ENCODE measurements at regions not wholly inside any gene's neighbourhood (a gene's known extent, or its start where the extent isn't known, plus 50 kb on each side); places are given as distances from the start of the nearest gene placed in this dataset.

DNA sequence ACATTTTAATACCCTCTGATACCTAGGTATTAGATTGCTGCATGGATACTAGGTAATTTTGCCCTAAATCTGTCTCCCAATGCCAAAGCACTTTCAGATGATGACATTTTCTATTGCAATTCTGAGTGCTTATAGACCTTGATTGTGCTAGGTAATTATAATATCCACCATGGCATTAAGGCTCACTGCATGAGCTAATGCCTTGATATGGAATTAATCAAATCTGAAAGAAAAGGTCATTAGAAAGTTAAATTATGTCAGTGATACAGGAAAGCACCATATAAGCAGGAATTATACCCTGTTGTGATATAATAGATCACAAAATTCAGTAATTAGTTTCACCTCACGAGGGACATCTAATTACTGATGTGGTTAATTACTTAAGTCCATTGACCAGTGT is 521.4 kb downstream of the DNAJB9 start:
- Histone ChIP-seq H3K36me3 (ENCODE audit: control insufficient read depth in 4 of 4, insufficient read depth in 4 of 4, low read length in 4 of 4) (no peaks in the 10 kb centered on the region), H3K9me3 (ENCODE audit: control insufficient read depth in 4 of 4, insufficient read depth in 3 of 4, low read length in 3 of 4) (no peaks in the 10 kb centered on the region), H3K27me3 (ENCODE audit: control insufficient read depth in 3 of 3, insufficient read depth in 3 of 3, low read length in 2 of 3) (no peaks in the 10 kb centered on the region), H3K4me1 (ENCODE audit: control insufficient read depth in 5 of 5, insufficient read depth in 5 of 5, low read length in 5 of 5) (no peaks in the 10 kb centered on the region), H3K27ac (ENCODE audit: low read depth in 1 of 2, low read length in 1 of 2) (no peak overlapping the region), H3K4me3 (no peak overlapping the region), H3K9ac (ENCODE audit: insufficient read depth in 1 of 2, low read length in 2 of 2) (no peak overlapping the region)
- no peak for ATAC-seq (ENCODE audit: insufficient read depth, low FRiP score)
- DNase-seq, result no peak
- TF ChIP-seq, protein P1, sequence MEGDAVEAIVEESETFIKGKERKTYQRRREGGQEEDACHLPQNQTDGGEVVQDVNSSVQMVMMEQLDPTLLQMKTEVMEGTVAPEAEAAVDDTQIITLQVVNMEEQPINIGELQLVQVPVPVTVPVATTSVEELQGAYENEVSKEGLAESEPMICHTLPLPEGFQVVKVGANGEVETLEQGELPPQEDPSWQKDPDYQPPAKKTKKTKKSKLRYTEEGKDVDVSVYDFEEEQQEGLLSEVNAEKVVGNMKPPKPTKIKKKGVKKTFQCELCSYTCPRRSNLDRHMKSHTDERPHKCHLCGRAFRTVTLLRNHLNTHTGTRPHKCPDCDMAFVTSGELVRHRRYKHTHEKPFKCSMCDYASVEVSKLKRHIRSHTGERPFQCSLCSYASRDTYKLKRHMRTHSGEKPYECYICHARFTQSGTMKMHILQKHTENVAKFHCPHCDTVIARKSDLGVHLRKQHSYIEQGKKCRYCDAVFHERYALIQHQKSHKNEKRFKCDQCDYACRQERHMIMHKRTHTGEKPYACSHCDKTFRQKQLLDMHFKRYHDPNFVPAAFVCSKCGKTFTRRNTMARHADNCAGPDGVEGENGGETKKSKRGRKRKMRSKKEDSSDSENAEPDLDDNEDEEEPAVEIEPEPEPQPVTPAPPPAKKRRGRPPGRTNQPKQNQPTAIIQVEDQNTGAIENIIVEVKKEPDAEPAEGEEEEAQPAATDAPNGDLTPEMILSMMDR (IDR thresholded peaks at IDR 0.05; ENCODE audit: control extremely low read depth, extremely low read depth), result no peak
- WGBS, 2 donors, result 81 to 84% methylated on average over 1 of the region's 1 CpG

GRCh38 chr7:109092268-109092667 is 522.6 kb downstream of the DNAJB9 start:
- TF ChIP-seq, protein P1 (IDR thresholded peaks at IDR 0.05; ENCODE audit: control extremely low read depth, extremely low read depth), result no peak
- no peaks in the 10 kb centered on the region for H3K9me3 ChIP-seq (ENCODE audit: control insufficient read depth in 4 of 4, insufficient read depth in 3 of 4, low read length in 3 of 4)
- H3K27ac ChIP-seq (ENCODE audit: low read depth in 1 of 2, low read length in 1 of 2), result no peak overlapping the region
- 86 to 87% methylated on average over 1 of the region's 1 CpG for WGBS, 2 donors
- no peaks in the 10 kb centered on the region for H3K36me3 ChIP-seq (ENCODE audit: control insufficient read depth in 4 of 4, insufficient read depth in 4 of 4, low read length in 4 of 4)
- ATAC-seq (ENCODE audit: insufficient read depth, low FRiP score) (no peak), DNase-seq (no peak)
- no peaks in the 10 kb centered on the region for H3K4me1 ChIP-seq (ENCODE audit: control insufficient read depth in 5 of 5, insufficient read depth in 5 of 5, low read length in 5 of 5)
- H3K4me3 ChIP-seq, result no peak overlapping the region
- no peaks in the 10 kb centered on the region for H3K27me3 ChIP-seq (ENCODE audit: control insufficient read depth in 3 of 3, insufficient read depth in 3 of 3, low read length in 2 of 3)
- no peak overlapping the region for H3K9ac ChIP-seq (ENCODE audit: insufficient read depth in 1 of 2, low read length in 2 of 2)

- DNase-seq (no peak), ATAC-seq (ENCODE audit: insufficient read depth, low FRiP score) (no peak)
- Histone ChIP-seq H3K27me3 (ENCODE audit: control insufficient read depth in 3 of 3, insufficient read depth in 3 of 3, low read length in 2 of 3) (no peaks in the 10 kb centered on the region), H3K4me3 (no peak overlapping the region), H3K4me1 (ENCODE audit: control insufficient read depth in 5 of 5, insufficient read depth in 5 of 5, low read length in 5 of 5) (no peaks in the 10 kb centered on the region), H3K9me3 (ENCODE audit: control insufficient read depth in 4 of 4, insufficient read depth in 3 of 4, low read length in 3 of 4) (no peaks in the 10 kb centered on the region), H3K27ac (ENCODE audit: low read depth in 1 of 2, low read length in 1 of 2) (no peak overlapping the region), H3K36me3 (ENCODE audit: control insufficient read depth in 4 of 4, insufficient read depth in 4 of 4, low read length in 4 of 4) (no peaks in the 10 kb centered on the region), H3K9ac (ENCODE audit: insufficient read depth in 1 of 2, low read length in 2 of 2) (no peak overlapping the region)
- whole genome bisulfite sequencing, 2 donors, result 81 to 96% methylated on average over 1 of the region's 1 CpG
- TF ChIP-seq, protein P1 (IDR thresholded peaks at IDR 0.05; ENCODE audit: control extremely low read depth, extremely low read depth), result no peak
Measured at GRCh38 chr7:109101332-109101731, 531.7 kb downstream of the DNAJB9 start.

GRCh38 chr7:109109558-109109957 is 539.9 kb downstream of the DNAJB9 start:
- 67 to 79% methylated on average over 1 of the region's 1 CpG for WGBS, 2 donors
- H3K36me3 ChIP-seq (ENCODE audit: control insufficient read depth in 4 of 4, insufficient read depth in 4 of 4, low read length in 4 of 4), result no peaks in the 10 kb centered on the region
- no peaks in the 10 kb centered on the region for H3K9me3 ChIP-seq (ENCODE audit: control insufficient read depth in 4 of 4, insufficient read depth in 3 of 4, low read length in 3 of 4)
- DNase-seq (no peak), ATAC-seq (ENCODE audit: insufficient read depth, low FRiP score) (no peak)
- H3K4me3 ChIP-seq, result no peak overlapping the region
- H3K4me1 ChIP-seq (ENCODE audit: control insufficient read depth in 5 of 5, insufficient read depth in 5 of 5, low read length in 5 of 5), result no peaks in the 10 kb centered on the region
- TF ChIP-seq, protein P1 (IDR thresholded peaks at IDR 0.05; ENCODE audit: control extremely low read depth, extremely low read depth), result no peak
- no peaks in the 10 kb centered on the region for H3K27me3 ChIP-seq (ENCODE audit: control insufficient read depth in 3 of 3, insufficient read depth in 3 of 3, low read length in 2 of 3)
- no peak overlapping the region for H3K9ac ChIP-seq (ENCODE audit: insufficient read depth in 1 of 2, low read length in 2 of 2)
- no peak overlapping the region for H3K27ac ChIP-seq (ENCODE audit: low read depth in 1 of 2, low read length in 1 of 2)
